A549 (cell line): ENCODE measurements at regions not wholly inside any gene's neighbourhood (a gene's known extent, or its start where the extent isn't known, plus 50 kb on each side); places are given as distances from the start of the nearest gene placed in this dataset.

ENCODE experiments used
- ATAC-seq, 2 experiments: fragments of 200-7000 bp in 1 of 2; fragments of >200 bp in 1 of 2; cut with Nextera tagmentation in 1 of 2; cut with Tn5 transposase in 1 of 2; 3 replicates each; pipeline versions ENCODE4 v1.8.0 to v1.9.1; 2018 to 2020; ENCODE audit warnings: mild to moderate bottlenecking in 1 of 2, moderate library complexity in 1 of 2
- CTCF ChIA-PET: fragments of 300-600 bp; sonication (Branson Sonifier 250); formaldehyde crosslinking; extraction: SDS; loops from one replicate; lab custom pipeline; 2021; ENCODE audit warnings: antibody characterized with exemption, inconsistent platforms; lab: Yijun Ruan, JAX
- POLR2A ChIA-PET: fragments of 350-600 bp; formaldehyde crosslinking; extraction: SDS; loops from one replicate; lab custom pipeline; 2021; ENCODE audit warnings: antibody characterized with exemption, inconsistent platforms; lab: Yijun Ruan, JAX
- DNase-seq, 2 experiments: peaks; one replicate each; pipeline versions ENCODE4 v3.0.0 to v3.0.0-alpha.2; 2011 to 2016; ENCODE audit warnings: low read depth in 1 of 2, low spot score in 1 of 2
- FAIRE-seq: peaks from 2 replicates; lab custom pipeline; 2011; peaks lifted over from hg19 to GRCh38; lab: Jason Lieb, UNC
- H3K27ac ChIP-seq, 2 experiments: fragments of >200 bp; sonication (Bioruptor Twin); formaldehyde crosslinking; 3 replicates each; pipeline ENCODE4 v1.5.1; 2016 to 2017
- H3K4me1 ChIP-seq: fragments of >200 bp; sonication (Bioruptor Twin); formaldehyde crosslinking; 3 replicates; pipeline ENCODE4 v1.6.1; 2016
- H3K4me2 ChIP-seq: fragments of >200 bp; sonication (Bioruptor Twin); formaldehyde crosslinking; 3 replicates; pipeline ENCODE4 v1.6.1; 2016
- H3K4me3 ChIP-seq: fragments of >200 bp; sonication (Bioruptor Twin); formaldehyde crosslinking; 3 replicates; pipeline ENCODE4 v1.5.1; 2016
- H3K9me3 ChIP-seq: fragments of >200 bp; sonication (Bioruptor Twin); formaldehyde crosslinking; 3 replicates; pipeline ENCODE4 v1.6.1; 2016
- CBX8 ChIP-seq: fragments of 200-600 bp; sonication (generic); IDR thresholded peaks from 2 replicates; pipeline ENCODE4 v1.6.1; 2016
- CEBPB ChIP-seq, 2 experiments: fragments of >200 bp in 1 of 2; sonication (Bioruptor Twin) in 1 of 2; formaldehyde crosslinking in 1 of 2; IDR thresholded peaks; 2 replicates each; pipeline ENCODE4 v1.6.1; 2012 to 2016
- CHD2 ChIP-seq: fragments of 150-350 bp; IDR thresholded peaks from 2 replicates; pipeline ENCODE4 v1.6.1; 2014; ENCODE audit warnings: low read length; ENCODE audit not compliant: partially characterized antibody
- ESRRA ChIP-seq: fragments of 150-350 bp; IDR thresholded peaks from 2 replicates; pipeline ENCODE4 v1.6.1; 2014; ENCODE audit warnings: mild to moderate bottlenecking, low read length, borderline replicate concordance
- HDAC2 ChIP-seq: fragments of 200-600 bp; sonication (generic); IDR thresholded peaks from 2 replicates; pipeline ENCODE4 v1.6.1; 2016
- HES2 ChIP-seq: fragments of >200 bp; sonication (Bioruptor Twin); formaldehyde crosslinking; IDR thresholded peaks from 2 replicates; pipeline ENCODE4 v1.6.1; 2016
- HEYL ChIP-seq: fragments of 250-450 bp; sonication (Bioruptor Pico); IDR thresholded peaks from 2 replicates; pipeline ENCODE4 v1.8.0; 2021; ENCODE audit warnings: mild to moderate bottlenecking, moderate library complexity
- HOXB5 ChIP-seq: fragments of 250-450 bp; sonication (Bioruptor Pico); IDR thresholded peaks from 2 replicates; pipeline ENCODE4 v1.5.0; 2020; ENCODE audit warnings: mild to moderate bottlenecking, moderate library complexity
- KDM5A ChIP-seq: fragments of 200-600 bp; sonication (generic); IDR thresholded peaks from 2 replicates; pipeline ENCODE4 v1.6.1; 2016; ENCODE audit warnings: antibody characterized with exemption, mild to moderate bottlenecking
- PBX3 ChIP-seq: IDR thresholded peaks from 2 replicates; pipeline ENCODE4 v1.6.1; 2012
- POLR2AphosphoS2 ChIP-seq: conservative IDR thresholded peaks from 2 replicates; pipeline ENCODE4 v1.6.1; 2012; ENCODE audit warnings: low read length, improper control_type of control experiment, inconsistent platforms
- RARB ChIP-seq: fragments of 250-450 bp; sonication (Bioruptor Pico); IDR thresholded peaks from 2 replicates; pipeline ENCODE4 v1.8.0; 2021; ENCODE audit warnings: mild to moderate bottlenecking, moderate library complexity
- RCOR1 ChIP-seq: fragments of 150-350 bp; IDR thresholded peaks from 2 replicates; pipeline ENCODE4 v1.6.1; 2014; ENCODE audit warnings: antibody characterized with exemption, low read length, low read depth
- RFX5 ChIP-seq: fragments of 450-650 bp; IDR thresholded peaks from 2 replicates; pipeline ENCODE4 v1.7.1; 2014; ENCODE audit warnings: antibody characterized with exemption, mild to moderate bottlenecking, moderate library complexity
- RNF2 ChIP-seq: fragments of 200-600 bp; sonication (generic); IDR thresholded peaks from 2 replicates; pipeline ENCODE4 v1.6.1; 2016; ENCODE audit warnings: low read depth, mild to moderate bottlenecking, antibody characterized with exemption, moderate library complexity, borderline replicate concordance
- SREBF2 ChIP-seq: fragments of 450-650 bp; IDR thresholded peaks from 2 replicates; pipeline ENCODE4 v1.6.1; 2014; ENCODE audit warnings: mild to moderate bottlenecking, moderate library complexity
- TP53 ChIP-seq: fragments of 250-450 bp; sonication (Bioruptor Pico); IDR thresholded peaks from 2 replicates; pipeline ENCODE4 v1.5.0; 2021; ENCODE audit warnings: mild to moderate bottlenecking, moderate library complexity
- WGBS: methylation state at CpG from one replicate; pipeline ENCODE4 v1.1.6; 2017; ENCODE audit errors: missing lambda C conversion rate; 5-methylcytosine and 5-hydroxymethylcytosine counted together
- TF ChIP-seq, protein P1 (sequence below): fragments of >200 bp; sonication (Bioruptor Twin); formaldehyde crosslinking; IDR thresholded peaks from 3 replicates; pipeline ENCODE4 v1.6.1; 2016
- TF ChIP-seq, protein P2 (sequence below): fragments of 450-650 bp; IDR thresholded peaks from 2 replicates; pipeline ENCODE4 v1.6.1; 2014; ENCODE audit warnings: antibody characterized with exemption
- TF ChIP-seq, protein P3 (sequence below): IDR thresholded peaks from 2 replicates; pipeline ENCODE4 v1.6.1; 2012
- TF ChIP-seq, protein P4 (sequence below): fragments of 150-350 bp; IDR thresholded peaks from 2 replicates; pipeline ENCODE4 v1.6.1; 2014; ENCODE audit warnings: low read depth, mild to moderate bottlenecking, low read length

- ChIA-PET POLR2A (no interaction called here), CTCF (no interaction called here)
- WGBS, result 70% methylated on average over 1 of the region's 1 CpG
- FAIRE-seq (no peak), DNase-seq (no peak), ATAC-seq (no peak)
- no peaks in the 10 kb centered on the region for H3K4me1 ChIP-seq
- no peak overlapping the region for H3K4me2 ChIP-seq
- TF ChIP-seq SREBF2, result no peak
- TF ChIP-seq PBX3, result no peak
- TF ChIP-seq, protein P1, sequence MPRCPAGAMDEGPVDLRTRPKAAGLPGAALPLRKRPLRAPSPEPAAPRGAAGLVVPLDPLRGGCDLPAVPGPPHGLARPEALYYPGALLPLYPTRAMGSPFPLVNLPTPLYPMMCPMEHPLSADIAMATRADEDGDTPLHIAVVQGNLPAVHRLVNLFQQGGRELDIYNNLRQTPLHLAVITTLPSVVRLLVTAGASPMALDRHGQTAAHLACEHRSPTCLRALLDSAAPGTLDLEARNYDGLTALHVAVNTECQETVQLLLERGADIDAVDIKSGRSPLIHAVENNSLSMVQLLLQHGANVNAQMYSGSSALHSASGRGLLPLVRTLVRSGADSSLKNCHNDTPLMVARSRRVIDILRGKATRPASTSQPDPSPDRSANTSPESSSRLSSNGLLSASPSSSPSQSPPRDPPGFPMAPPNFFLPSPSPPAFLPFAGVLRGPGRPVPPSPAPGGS, result no peak
- TF ChIP-seq, protein P2, sequence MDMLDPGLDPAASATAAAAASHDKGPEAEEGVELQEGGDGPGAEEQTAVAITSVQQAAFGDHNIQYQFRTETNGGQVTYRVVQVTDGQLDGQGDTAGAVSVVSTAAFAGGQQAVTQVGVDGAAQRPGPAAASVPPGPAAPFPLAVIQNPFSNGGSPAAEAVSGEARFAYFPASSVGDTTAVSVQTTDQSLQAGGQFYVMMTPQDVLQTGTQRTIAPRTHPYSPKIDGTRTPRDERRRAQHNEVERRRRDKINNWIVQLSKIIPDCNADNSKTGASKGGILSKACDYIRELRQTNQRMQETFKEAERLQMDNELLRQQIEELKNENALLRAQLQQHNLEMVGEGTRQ, result no peak
- no peak for TF ChIP-seq HDAC2
- TF ChIP-seq, protein P3, sequence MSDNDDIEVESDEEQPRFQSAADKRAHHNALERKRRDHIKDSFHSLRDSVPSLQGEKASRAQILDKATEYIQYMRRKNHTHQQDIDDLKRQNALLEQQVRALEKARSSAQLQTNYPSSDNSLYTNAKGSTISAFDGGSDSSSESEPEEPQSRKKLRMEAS, result no peak
- no peak for TF ChIP-seq CBX8
- TF ChIP-seq RARB (CRISPR knock-in tag), result no peak
- TF ChIP-seq RCOR1, result no peak
- no peak for TF ChIP-seq CHD2
- TF ChIP-seq TP53, result no peak
- TF ChIP-seq HOXB5 (CRISPR knock-in tag), result no peak
- TF ChIP-seq KDM5A, result no peak
- no peaks in the 10 kb centered on the region for H3K9me3 ChIP-seq
- no peak overlapping the region for H3K4me3 ChIP-seq
- H3K27ac ChIP-seq, result no peak overlapping the region
Observed at GRCh38 chr5:106677057-106677456, 993.7 kb downstream of the EFNA5 start.

GRCh38 chr5:106675687-106676086 lies 995.0 kb downstream of the EFNA5 start:
- POLR2A ChIA-PET, result no interaction called here
- CTCF ChIA-PET, result no interaction called here
- FAIRE-seq, result no peak

DNA sequence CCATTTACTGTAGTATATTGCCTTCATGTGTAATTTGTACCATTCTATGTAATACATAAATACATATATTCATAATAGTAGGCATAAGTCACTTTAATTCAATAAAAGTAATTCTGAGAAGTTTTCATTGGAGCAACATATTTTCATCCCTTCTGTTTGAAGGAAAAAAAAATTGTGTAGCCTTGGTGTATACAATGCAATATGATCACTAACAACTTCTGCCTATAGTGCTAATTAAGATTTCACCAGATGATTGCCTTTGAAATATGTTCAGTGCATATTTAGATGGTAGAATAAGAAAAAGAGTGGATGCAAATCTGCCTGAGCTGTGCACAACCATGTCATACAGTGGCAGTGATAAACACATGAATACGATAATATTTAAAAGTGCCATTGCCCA lies 996.8 kb downstream of the EFNA5 start:
- FAIRE-seq (no peak), ATAC-seq (no peak), DNase-seq (no peak)
- Histone ChIP-seq H3K4me3 (no peak overlapping the region), H3K4me2 (no peak overlapping the region), H3K27ac (no peak overlapping the region), H3K9me3 (no peaks in the 10 kb centered on the region), H3K4me1 (no peaks in the 10 kb centered on the region)
- 92% methylated on average over 1 of the region's 1 CpG for WGBS
- TF ChIP-seq, protein P2, result no peak
- TF ChIP-seq, protein P4, sequence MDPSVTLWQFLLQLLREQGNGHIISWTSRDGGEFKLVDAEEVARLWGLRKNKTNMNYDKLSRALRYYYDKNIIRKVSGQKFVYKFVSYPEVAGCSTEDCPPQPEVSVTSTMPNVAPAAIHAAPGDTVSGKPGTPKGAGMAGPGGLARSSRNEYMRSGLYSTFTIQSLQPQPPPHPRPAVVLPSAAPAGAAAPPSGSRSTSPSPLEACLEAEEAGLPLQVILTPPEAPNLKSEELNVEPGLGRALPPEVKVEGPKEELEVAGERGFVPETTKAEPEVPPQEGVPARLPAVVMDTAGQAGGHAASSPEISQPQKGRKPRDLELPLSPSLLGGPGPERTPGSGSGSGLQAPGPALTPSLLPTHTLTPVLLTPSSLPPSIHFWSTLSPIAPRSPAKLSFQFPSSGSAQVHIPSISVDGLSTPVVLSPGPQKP, result no peak
- POLR2A ChIA-PET, result no interaction called here
- CTCF ChIA-PET, result no interaction called here

More at GRCh38 chr5:106675687-106676086, 995.0 kb downstream of the EFNA5 start:
- WGBS, result 11% methylated on average over 1 of the region's 1 CpG
- no peak for TF ChIP-seq HES2
- TF ChIP-seq ESRRA, result no peak
- TF ChIP-seq HEYL, result no peak
- TF ChIP-seq TP53, result no peak
- TF ChIP-seq RFX5, result no peak
- no peak for TF ChIP-seq RNF2
- TF ChIP-seq CEBPB (IDR thresholded peaks at IDR 0.05), result no peak
- no peak for TF ChIP-seq HDAC2
- TF ChIP-seq POLR2AphosphoS2, result no peak
- Histone ChIP-seq H3K9me3 (no peaks in the 10 kb centered on the region), H3K4me2 (no peak overlapping the region), H3K4me3 (no peak overlapping the region), H3K4me1 (no peaks in the 10 kb centered on the region), H3K27ac (no peak overlapping the region)
- DNase-seq, result no peak
- ATAC-seq, result no peak
